Small intestine (tissue), 7 donors: ENCODE measurements at regions not wholly inside any gene's neighbourhood (a gene's known extent, or its start where the extent isn't known, plus 50 kb on each side); places are given as distances from the start of the nearest gene placed in this dataset.

Experiments used
- DNase-seq, 2 donors: peaks; one replicate each; pipeline versions ENCODE4 v3.0.0 to v3.0.0-alpha.2; 2013
- FAIRE-seq: peaks from 2 replicates; lab custom pipeline; 2012; peaks lifted over from hg19 to GRCh38; lab: Jason Lieb, UNC
- H3K27ac ChIP-seq, 3 donors: one replicate each; pipeline ENCODE4 v1.5.1; 2013; ENCODE audit warnings: low read length in 2 of 3, mild to moderate bottlenecking in 2 of 3, control low read depth in 1 of 3, inconsistent platforms in 1 of 3, low read depth in 1 of 3, moderate library complexity in 1 of 3
- H3K27me3 ChIP-seq, 3 donors: one replicate each; pipeline ENCODE4 v1.6.1; 2013; ENCODE audit warnings: low read length in 3 of 3, inconsistent platforms in 1 of 3; ENCODE audit not compliant: control insufficient read depth in 3 of 3, insufficient read depth in 3 of 3
- H3K36me3 ChIP-seq, 3 donors: one replicate each; pipeline ENCODE4 v1.6.1; 2013; ENCODE audit warnings: low read length in 3 of 3, inconsistent platforms in 1 of 3, low read depth in 1 of 3, mild to moderate bottlenecking in 1 of 3, moderate library complexity in 1 of 3; ENCODE audit not compliant: control insufficient read depth in 3 of 3, insufficient read depth in 2 of 3
- H3K4me1 ChIP-seq, 3 donors: one replicate each; pipeline ENCODE4 v1.6.1; 2013; ENCODE audit warnings: low read length in 2 of 3, inconsistent platforms in 1 of 3, low read depth in 1 of 3, mild to moderate bottlenecking in 1 of 3, moderate library complexity in 1 of 3; ENCODE audit not compliant: control insufficient read depth in 3 of 3, insufficient read depth in 2 of 3
- H3K4me3 ChIP-seq, 3 donors: one replicate each; pipeline ENCODE4 v1.5.1; 2013; ENCODE audit warnings: low read length in 3 of 3, control low read depth in 1 of 3, inconsistent platforms in 1 of 3, low read depth in 1 of 3, mild to moderate bottlenecking in 1 of 3, moderate library complexity in 1 of 3
- H3K9me3 ChIP-seq, 2 donors: one replicate each; pipeline ENCODE4 v1.6.1; 2013; ENCODE audit warnings: low read depth in 1 of 2, low read length in 1 of 2; ENCODE audit not compliant: control insufficient read depth in 2 of 2, insufficient read depth in 1 of 2
- WGBS, 3 donors: extraction: QIAGEN DNeasy Blood & Tissue Kit; methylation state at CpG; one replicate each; pipeline ENCODE4 v1.1.7; 2013; 5-methylcytosine and 5-hydroxymethylcytosine counted together
- donor health status: healthy with polysubstance abuse.
- donor health status: control.
- donor health status: control.
- donor health status: Bipolar disorder and iron deficiency.
- donor health status: healthy.

DNA sequence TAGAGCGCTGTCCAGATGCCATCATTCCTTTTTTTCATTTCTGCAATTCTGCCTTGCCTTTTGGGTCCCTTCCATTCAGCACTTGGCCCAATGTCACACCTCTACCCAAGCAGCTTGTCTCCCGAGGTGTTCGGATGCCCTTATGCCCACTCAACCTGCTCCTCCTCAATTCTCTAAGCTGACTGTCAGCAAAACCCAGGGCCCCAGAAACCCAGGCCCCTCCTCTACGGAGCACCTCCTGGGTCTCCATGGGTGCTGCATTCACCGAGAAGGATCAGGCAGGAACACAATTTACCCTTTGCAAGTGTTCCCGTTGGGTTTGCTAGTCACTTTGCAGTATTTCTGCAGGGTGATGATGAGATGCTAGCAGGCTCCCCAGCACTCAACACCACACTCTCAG is 86.7 kb upstream of the RAB6C start:
- Histone ChIP-seq H3K27ac (no peak overlapping the region), H3K4me3 (no peak overlapping the region), H3K9me3 (no peaks in the 10 kb centered on the region), H3K27me3 (peaks cover 0 to 6% (median 0%) of the 10 kb centered on the region in 3 donors), H3K4me1 (no peaks in the 10 kb centered on the region), H3K36me3 (no peaks in the 10 kb centered on the region)
- 87 to 89% (median 88%) methylated on average over 6 of the region's 6 CpGs for WGBS, 3 donors
- no peak for DNase-seq
- FAIRE-seq, result no peak

- FAIRE-seq (no peak), DNase-seq (no peak)
- Histone ChIP-seq H3K27ac (no peak overlapping the region), H3K36me3 (no peaks in the 10 kb centered on the region), H3K4me3 (no peak overlapping the region), H3K4me1 (no peaks in the 10 kb centered on the region), H3K9me3 (no peaks in the 10 kb centered on the region), H3K27me3 (peaks cover 0 to 6% (median 0%) of the 10 kb centered on the region in 3 donors)
- 73 to 80% (median 76%) methylated on average over 8 of the region's 8 CpGs for WGBS, 3 donors
These were observed 86.2 kb upstream of the RAB6C start for GRCh38 chr2:129893244-129893643.

DNA sequence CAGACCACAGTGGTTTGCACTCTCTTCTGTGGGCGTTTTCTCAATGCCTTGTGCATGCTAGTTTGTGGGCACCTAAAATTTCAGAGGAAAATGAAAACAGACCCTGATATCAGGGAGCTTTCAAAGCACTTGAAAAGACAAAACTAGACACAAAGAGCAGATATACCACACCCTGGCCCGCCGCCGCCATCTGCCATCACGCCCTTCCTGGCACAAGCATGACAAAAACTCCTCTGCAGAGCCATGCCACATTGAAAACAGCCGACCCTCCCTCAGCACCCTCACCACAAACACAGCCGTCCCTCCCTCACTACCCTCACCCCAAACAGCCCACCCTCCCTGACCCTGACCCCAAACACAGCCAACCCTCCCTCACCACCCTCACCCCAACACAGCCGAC is 84.8 kb upstream of the RAB6C start:
- no peaks in the 10 kb centered on the region for H3K4me1 ChIP-seq
- no peak for DNase-seq
- 74 to 81% (median 81%) methylated on average over 7 to 8 of the region's 8 CpGs for whole genome bisulfite sequencing, 3 donors
- H3K4me3 ChIP-seq, result no peak overlapping the region
- no peak overlapping the region for H3K27ac ChIP-seq
- FAIRE-seq, result no peak
- no peaks in the 10 kb centered on the region for H3K36me3 ChIP-seq
- no peaks in the 10 kb centered on the region for H3K9me3 ChIP-seq
- H3K27me3 ChIP-seq, result peaks cover 0 to 6% (median 0%) of the 10 kb centered on the region in 3 donors

GRCh38 chr2:129895061-129895460 is 84.4 kb upstream of the RAB6C start:
- no peaks in the 10 kb centered on the region for H3K9me3 ChIP-seq
- peaks cover 0 to 6% (median 0%) of the 10 kb centered on the region in 3 donors for H3K27me3 ChIP-seq
- no peaks in the 10 kb centered on the region for H3K4me1 ChIP-seq
- H3K27ac ChIP-seq, result no peak overlapping the region
- H3K36me3 ChIP-seq, result no peaks in the 10 kb centered on the region
- H3K4me3 ChIP-seq, result no peak overlapping the region
- DNase-seq, result no peak
- no peak for FAIRE-seq
- WGBS, 3 donors, result 77 to 90% (median 82%) methylated on average over 4 to 5 of the region's 5 CpGs

GRCh38 chr2:129895526-129896082 is 83.9 kb upstream of the RAB6C start:
- H3K27ac ChIP-seq, result no peak overlapping the region
- H3K4me1 ChIP-seq, result no peaks in the 10 kb centered on the region
- peaks cover 0 to 6% (median 0%) of the 10 kb centered on the region in 3 donors for H3K27me3 ChIP-seq
- H3K36me3 ChIP-seq, result no peaks in the 10 kb centered on the region
- H3K4me3 ChIP-seq, result no peak overlapping the region
- FAIRE-seq, result no peak
- H3K9me3 ChIP-seq, result no peaks in the 10 kb centered on the region
- no peak for DNase-seq
- 74 to 90% (median 78%) methylated on average over 2 of the region's 2 CpGs for WGBS, 3 donors

DNA sequence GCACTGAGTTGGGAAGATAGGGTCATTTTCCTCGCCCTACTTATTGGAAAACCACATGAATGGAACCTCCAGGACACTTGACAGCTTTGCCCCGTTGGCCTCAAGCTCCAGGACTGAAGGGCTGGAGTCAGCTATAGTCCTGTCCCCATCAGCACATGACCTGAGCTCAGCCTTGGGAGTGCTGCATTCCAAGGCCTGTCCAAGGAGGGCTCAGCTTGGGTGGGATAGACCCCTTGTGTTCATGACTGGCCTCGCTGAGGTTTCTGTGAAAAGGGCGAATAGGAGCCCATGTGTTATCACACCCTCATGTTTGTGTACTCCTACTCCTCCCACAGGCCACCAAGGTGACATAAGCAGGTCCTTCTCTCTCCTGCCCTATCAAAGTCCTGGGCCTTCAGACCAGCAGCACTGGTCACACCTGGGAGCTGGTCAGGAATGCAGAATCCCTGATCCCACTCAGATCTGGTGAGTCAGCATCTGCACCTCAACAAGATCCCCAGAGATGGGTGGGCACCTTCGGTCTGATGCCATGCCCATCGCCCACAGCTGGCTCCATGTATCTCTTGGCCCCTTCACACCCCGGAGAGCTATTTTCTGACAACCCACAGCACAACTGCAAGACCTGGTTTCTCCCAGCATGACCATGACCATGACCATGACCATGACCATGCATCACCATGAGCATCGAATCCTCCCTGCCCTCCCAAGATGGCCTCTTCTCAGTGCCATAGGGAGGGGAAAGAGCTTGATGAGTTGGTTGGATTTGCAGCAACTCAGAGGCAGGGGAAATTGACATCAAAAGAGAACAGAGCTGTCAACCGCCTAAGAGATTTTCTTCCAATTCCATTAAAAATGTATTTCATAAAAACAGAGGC is 83.0 kb upstream of the RAB6C start:
- no peak for FAIRE-seq
- Histone ChIP-seq H3K9me3 (no peaks in the 10 kb centered on the region), H3K27me3 (peaks cover 0 to 3% (median 0%) of the 10 kb centered on the region in 3 donors), H3K4me3 (no peak overlapping the region), H3K27ac (no peak overlapping the region), H3K4me1 (no peaks in the 10 kb centered on the region), H3K36me3 (no peaks in the 10 kb centered on the region)
- 70 to 85% (median 72%) methylated on average over 9 of the region's 9 CpGs for WGBS, 3 donors
- DNase-seq, result no peak

DNA sequence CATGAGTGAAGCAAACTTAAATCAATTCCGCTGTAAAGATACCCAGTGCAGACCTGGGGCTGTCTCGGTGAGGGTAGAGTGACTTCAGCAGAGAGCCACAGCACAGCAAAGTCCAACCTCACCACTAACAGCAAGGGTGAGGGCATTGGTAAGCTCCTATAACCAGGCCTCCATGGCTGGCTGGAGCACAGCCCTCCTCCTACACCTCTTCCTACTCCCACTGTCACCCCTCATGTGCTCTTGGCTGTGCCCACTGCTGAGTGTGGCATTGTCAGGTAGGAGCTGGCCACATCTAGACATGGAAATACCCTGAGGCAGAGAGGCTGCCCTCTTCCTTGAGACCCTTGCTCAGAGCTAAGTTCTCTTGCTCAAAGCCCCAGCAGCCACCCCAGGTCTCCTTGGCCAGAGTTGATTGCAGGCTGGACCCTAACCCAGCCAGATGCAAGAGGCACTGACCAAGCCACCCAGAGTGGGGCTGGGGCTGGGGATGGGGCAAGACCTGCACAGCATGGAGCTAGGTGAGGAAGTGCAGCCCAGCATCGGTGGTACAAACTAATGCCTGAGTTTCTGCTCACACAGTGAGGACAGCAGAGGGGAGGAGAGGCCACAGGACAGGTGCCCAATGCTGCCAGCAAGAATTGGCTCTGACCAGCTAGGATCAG is 77.6 kb upstream of the RAB6C start:
- H3K27ac ChIP-seq, result no peak overlapping the region
- 60 to 62% (median 60%) methylated on average over 3 of the region's 3 CpGs for WGBS, 3 donors
- no peak overlapping the region for H3K4me3 ChIP-seq
- FAIRE-seq (no peak), DNase-seq (no peak)
- no peaks in the 10 kb centered on the region for H3K9me3 ChIP-seq
- no peaks in the 10 kb centered on the region for H3K36me3 ChIP-seq
- no peaks in the 10 kb centered on the region for H3K4me1 ChIP-seq
- H3K27me3 ChIP-seq, result peaks cover 0 to 2% (median 0%) of the 10 kb centered on the region in 3 donors

GRCh38 chr2:129902731-129903585 is 76.5 kb upstream of the RAB6C start:
- Histone ChIP-seq H3K9me3 (no peaks in the 10 kb centered on the region), H3K36me3 (no peaks in the 10 kb centered on the region), H3K4me3 (no peak overlapping the region), H3K27me3 (no peaks in the 10 kb centered on the region), H3K4me1 (no peaks in the 10 kb centered on the region), H3K27ac (no peak overlapping the region)
- no peak for DNase-seq
- FAIRE-seq, result no peak
- 85 to 91% (median 87%) methylated on average over 20 of the region's 20 CpGs for WGBS, 3 donors
